GM21360 (cell line): ENCODE measurements at regions not wholly inside any gene's neighbourhood (a gene's known extent, or its start where the extent isn't known, plus 50 kb on each side); places are given as distances from the start of the nearest gene placed in this dataset.

Experiments
- ATAC-seq: cut with Tn5 transposase; IDR thresholded peaks from one replicate; pipeline ENCODE4 v1.9.1; 2021; ENCODE audit warnings: mild to moderate bottlenecking, moderate library complexity; ENCODE audit not compliant: unreplicated experiment

GRCh38 chr7:36088553-36088952, 64.5 kb upstream of the EEPD1 start:
- no peak for ATAC-seq

GRCh38 chr7:36088966-36089365, 64.1 kb upstream of the EEPD1 start:
- ATAC-seq = no peak

- no peak for ATAC-seq
These were observed 61.8 kb upstream of the EEPD1 start for GRCh38 chr7:36090976-36091873.

- ATAC-seq = no peak
These were observed 61.2 kb upstream of the EEPD1 start for GRCh38 chr7:36091874-36092176.

GRCh38 chr7:36092221-36092771, 60.8 kb upstream of the EEPD1 start:
- ATAC-seq = no peak

GRCh38 chr7:36096460-36097095, 56.5 kb upstream of the EEPD1 start:
- no peak for ATAC-seq

GRCh38 chr7:36098096-36098495, 55.0 kb upstream of the EEPD1 start:
- no peak for ATAC-seq

- ATAC-seq = no peak
These were observed 52.8 kb upstream of the EEPD1 start for GRCh38 chr7:36100226-36100625.

GRCh38 chr7:36100634-36101033, 52.4 kb upstream of the EEPD1 start:
- ATAC-seq = no peak
